ENCODE measurements at regions not wholly inside any gene's neighbourhood (a gene's known extent, or its start where the extent isn't known, plus 50 kb on each side); places are given as distances from the start of the nearest gene placed in this dataset.
"Not testable (repeated sequence)": the region's sequence is repeated elsewhere in the genome, so short reads cannot be mapped to it uniquely, and the experiment has no call there.

DNA sequence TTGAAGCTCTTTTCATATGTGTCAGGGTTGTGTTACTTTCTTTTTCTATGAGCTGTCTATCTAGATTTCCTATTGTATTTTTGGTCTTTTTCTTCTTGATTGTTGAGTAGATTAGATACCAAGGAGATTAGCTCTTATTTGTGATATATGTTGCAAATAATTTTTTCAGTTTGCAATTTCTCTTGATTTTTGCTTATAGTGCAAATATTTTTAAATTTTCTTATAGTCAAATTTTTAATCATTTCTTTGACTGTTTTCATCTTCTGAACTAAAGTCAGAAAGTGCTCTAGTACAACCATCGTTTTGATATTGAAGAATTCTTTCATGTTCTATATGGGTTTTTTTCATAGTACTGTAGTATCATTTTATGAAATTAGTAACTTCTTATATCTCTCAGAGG lies 193.7 kb downstream of the OSTF1 start:
- no peak for DNase-seq (ENCODE audit: low read depth in 2 of 2)

DNA sequence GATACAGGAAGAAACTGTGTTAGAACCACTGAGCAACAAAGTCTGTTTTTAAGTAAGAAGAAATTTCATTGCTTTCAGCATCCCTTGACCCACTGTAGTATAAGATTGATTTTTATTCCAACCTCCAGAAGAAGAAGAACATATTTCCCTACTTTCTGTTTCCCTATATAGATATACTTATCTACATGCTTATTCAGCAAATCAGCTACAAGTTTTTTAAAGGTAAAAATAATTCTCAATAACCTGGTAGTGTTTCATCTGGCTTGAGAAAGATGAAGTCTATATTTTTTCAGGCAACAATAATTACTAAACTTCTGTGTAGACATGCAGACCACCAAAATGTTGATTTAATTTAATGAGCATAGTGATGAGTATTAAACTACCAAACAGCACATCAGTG lies 201.0 kb downstream of the OSTF1 start:
- no peak for DNase-seq (ENCODE audit: low read depth in 2 of 2)

DNA sequence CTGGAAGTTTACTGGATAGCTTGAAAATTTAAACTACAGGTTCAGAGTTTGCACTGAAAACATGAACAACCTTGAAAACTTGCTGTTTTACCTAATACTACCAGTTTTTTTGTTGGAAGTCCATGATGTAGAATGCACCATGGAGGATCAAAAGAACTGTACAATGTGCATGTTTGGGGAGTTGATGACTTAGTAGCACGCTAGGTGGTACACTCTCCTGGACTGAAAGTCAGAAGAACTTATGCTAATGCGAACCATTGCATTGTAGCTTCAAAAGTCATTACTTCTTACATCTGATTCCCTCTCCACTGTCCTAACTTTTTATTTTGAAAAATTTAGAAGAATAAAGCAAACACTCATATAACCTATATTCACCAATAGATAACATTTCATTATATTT lies 211.0 kb downstream of the OSTF1 start:
- DNase-seq (ENCODE audit: low read depth in 2 of 2), result no peak

DNA sequence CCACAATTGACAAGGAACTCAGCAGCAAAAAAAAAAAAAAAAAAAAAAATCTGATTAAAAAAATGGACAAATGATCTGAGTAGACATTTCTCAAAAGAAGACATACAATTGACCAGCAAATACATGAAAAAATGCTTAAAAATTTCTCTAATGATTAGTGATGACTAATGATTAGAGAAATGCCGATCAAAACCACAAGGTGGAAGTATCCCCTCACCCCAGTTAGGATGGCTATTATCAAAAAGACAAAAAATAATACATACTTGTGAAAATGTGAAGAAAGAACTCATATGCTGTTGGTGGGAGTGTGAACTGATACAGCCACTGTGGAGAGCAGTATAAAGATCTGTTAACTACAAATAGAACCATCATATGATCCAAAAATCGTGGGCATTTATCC lies 245.3 kb downstream of the OSTF1 start:
- no peak for DNase-seq (ENCODE audit: low read depth in 2 of 2)

DNA sequence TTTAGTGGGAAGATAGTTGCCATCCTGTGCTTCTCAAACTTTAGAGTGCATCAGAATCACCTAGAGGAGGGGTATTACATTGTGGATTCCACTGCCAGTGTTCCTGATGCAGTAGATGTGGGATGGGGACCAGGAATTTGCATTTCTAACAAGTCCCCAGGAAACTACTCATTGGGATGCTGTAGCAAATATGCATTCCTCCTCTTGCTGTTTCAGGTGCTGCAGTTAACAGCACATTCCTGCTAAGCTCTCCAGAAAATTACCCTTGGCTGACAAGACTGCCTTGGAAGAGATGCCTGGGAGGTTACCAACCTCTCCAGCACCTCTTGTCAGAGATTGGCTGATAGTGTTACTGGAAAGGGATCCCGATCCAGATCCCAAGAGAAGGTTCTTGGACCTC lies 270.5 kb downstream of the OSTF1 start:
- no peak for DNase-seq (ENCODE audit: low read depth in 2 of 2)

DNA sequence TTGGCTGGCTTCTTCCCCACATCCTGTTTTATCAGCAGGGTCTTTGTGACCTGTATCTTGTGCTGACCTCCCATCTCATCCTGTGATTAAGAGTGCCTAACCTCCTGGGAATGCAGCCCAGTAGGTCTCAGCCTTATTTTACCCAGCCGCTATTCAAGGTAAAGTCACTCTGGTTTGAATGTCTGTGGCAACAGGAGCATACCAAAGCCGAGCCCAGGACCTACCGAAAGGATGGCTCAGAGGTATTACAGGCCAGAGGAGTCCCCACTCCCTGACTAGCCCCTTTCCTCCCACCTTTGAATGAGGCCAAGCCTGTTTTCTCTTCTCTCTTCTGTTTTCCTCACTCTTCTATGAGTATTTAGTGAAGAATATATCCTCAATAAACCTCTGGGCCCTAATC lies 271.3 kb downstream of the OSTF1 start:
- DNase-seq (ENCODE audit: low read depth in 2 of 2), result no peak

DNA sequence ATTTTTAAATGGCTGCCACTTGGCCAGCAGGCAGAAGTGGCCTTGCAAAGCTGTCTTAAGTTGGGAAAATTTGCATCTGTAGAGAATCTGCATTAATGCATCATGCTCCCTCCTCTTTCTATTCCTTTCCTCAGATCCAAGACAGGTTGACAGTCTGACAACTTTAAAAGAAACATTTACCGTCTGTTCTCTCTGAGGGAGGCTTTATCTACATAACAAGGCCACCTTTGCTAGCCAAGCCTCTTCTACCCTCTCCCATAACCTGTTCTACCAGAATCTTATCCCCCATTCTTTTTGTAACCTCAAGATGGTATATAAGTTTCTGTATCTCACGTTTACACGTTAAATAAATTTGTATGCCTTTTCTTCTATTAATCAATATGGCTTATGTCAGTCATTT lies 271.9 kb downstream of the OSTF1 start:
- no peak for DNase-seq (ENCODE audit: low read depth in 2 of 2)

DNA sequence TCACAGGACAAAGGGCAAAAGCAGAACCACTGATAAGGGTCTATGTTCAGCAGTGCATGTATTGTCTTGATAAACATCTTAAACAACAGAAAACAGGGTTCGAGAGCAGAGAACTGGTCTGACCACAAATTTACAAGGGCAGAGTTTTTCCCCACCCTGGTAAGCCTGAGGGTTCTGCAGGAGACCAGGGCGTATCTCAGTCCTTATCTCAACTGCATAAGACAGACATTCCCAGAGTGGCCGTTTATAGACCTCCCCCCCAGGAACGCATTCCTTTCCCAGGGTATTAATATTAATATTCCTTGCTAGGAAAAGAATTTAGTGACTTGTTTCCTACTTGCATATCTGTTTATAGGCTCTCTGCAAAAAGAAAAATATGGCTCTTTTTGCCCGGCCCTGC lies 274.1 kb downstream of the OSTF1 start:
- DNase-seq (ENCODE audit: low read depth in 2 of 2), result not testable (repeated sequence)

DNA sequence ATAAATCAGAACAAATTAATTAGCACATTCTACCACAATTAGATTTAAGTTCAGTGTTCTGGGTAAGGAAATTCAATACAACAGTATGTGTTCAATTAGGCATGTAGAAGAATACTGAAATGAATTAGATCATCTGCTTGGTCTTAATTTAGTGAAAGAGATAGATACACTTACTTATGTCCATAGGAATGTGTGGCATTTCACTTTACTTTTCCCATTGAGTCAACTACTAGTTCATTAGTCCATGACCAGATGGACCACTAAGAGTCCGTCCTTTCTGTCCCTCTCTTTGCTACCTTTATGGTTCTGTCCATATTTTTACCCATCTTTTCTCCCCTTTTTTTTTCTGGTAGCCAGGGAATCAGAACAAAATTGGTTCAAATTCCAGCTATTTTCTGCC lies 276.9 kb downstream of the OSTF1 start:
- DNase-seq (ENCODE audit: low read depth in 2 of 2), result no peak

DNA sequence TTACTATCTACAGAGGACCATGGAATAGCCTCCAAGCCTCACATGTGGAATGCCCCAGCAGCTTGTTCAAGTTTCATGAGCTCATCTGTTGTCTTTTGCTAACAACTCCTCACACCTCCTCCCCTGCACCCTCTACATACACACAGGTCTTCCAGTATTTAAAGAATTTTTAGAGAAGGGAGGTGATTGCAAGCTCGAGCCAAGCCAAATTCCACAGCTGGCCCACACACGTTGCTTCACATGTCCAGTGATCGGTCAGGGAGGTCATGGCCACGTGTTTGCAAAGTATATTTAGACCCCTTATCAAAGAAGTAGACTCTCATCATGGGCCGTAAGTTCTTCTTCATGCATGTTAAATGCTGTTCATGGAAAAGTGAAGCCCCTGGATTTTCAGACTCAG lies 281.7 kb downstream of the OSTF1 start:
- no peak for DNase-seq (ENCODE audit: low read depth in 2 of 2)

DNA sequence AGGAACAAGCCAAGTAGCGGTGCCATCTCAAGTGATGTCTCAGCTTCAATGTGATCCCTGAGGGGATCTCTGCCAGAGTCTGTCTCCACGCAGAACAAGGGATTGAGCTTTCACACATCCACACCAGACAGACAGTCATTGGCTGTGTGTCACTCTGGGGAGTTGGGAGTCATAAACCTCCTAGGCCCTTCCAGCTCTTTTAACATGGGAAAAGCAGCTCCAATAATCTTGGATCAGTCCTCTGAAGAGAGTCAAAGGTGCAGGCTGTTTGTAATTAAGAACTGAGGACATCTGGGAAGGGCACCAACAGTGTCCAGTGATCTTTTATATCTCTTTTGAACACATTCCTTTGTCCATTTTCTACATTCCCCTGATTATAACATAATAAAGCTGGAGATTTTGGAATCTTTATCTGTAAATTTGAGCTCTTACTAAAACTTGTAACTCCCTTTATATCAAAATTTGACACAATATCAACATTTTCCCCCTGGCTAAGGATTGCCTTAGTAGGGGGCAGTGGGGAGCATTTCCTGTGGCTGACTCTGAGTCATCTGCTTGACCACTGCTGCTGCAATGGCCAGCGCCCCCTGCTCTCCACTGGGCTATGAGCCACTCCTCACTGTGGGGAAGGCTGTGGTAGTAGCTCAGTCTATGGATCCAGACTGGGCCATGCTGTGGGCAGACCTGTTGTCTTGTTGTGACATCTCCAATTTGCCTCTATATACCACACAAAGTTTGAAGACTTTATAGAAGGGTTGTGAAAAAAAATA lies 284.4 kb downstream of the OSTF1 start:
- no peak for DNase-seq (ENCODE audit: low read depth in 2 of 2)

DNA sequence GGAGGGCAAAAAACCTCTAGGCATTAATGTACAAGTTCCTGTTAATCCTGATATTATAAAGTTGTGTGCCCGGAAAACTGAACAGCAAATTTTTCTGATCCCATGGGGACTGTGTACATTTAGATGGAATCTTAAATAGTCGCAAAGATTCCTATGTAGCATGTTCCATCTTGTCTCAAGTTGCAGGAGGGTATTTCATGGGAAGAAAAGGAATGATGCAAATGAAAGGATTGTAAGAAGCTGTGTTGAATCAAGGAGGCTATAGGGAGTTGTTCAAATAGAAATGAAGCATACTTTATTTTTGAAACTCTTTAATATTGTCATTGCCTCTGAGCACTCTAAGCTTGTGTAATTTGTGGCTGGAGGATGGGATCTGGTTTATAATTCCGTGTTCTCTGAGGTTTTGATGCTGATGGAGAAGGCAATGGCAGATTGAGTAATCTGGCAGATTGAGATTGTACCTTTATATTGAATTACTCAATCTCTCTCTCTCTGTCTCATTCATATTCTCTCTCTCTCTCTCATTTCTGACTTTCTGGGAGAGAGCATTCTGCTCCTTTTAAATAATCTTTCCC lies 288.5 kb downstream of the OSTF1 start:
- DNase-seq (ENCODE audit: low read depth in 2 of 2), result no peak

DNA sequence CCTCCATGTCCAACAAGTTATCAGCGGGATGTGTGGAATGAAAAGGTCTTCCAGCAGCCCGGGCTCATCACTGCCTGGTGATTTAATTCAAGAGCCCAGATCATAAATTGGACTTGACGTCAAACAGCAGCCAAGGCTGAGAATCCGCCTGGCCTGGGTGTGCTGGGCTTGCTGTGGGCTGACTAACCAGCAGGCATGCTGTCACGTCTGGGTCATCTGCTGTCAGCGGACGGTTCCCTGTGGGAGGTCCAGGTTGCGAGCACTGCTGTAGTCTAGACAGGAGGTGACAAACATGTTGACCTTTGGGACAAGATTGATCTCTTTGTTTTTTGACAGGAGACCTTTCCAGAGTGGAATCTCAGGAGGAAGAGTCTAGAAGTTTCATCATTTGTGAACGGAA lies 289.7 kb downstream of the OSTF1 start:
- DNase-seq (ENCODE audit: low read depth in 2 of 2), result no peak

DNA sequence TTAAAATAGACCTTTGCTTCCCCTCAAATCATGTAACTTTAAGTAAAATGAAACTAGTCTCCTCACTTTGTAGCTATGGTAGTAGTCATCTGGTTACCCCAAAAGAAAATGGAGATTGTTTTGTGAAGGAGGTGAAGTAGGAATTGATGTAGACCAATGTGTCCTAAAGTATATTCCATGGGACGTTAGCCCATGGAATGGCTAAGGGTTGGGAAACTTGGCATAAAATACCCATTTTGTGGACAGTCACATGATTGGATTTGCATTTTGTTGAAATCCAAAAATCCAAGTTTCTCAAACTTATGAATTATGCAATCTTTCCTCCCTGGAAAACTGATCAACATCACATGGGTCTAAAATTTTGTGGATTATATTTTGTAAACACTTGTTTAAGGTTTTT lies 290.6 kb downstream of the OSTF1 start:
- DNase-seq (ENCODE audit: low read depth in 2 of 2), result no peak

DNA sequence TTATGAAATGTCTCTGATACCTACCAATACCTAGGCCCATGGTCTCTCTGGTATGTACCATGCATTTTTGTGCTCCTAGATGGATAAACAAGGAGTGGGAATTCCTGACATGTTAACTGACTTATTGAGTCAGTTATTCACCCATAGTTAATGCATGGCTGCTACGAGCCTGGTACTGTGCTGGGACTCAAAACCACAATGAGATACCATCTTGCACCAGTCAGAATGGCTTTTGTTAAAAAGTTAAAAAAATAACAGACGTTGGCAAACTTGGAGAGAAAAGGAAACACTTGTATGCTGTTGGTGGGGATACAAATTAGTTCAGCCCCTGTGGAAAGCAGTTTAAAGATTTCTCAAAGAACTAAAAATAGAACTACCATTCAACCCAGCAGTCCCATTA lies 293.8 kb downstream of the OSTF1 start:
- no peak for DNase-seq (ENCODE audit: low read depth in 2 of 2)

DNA sequence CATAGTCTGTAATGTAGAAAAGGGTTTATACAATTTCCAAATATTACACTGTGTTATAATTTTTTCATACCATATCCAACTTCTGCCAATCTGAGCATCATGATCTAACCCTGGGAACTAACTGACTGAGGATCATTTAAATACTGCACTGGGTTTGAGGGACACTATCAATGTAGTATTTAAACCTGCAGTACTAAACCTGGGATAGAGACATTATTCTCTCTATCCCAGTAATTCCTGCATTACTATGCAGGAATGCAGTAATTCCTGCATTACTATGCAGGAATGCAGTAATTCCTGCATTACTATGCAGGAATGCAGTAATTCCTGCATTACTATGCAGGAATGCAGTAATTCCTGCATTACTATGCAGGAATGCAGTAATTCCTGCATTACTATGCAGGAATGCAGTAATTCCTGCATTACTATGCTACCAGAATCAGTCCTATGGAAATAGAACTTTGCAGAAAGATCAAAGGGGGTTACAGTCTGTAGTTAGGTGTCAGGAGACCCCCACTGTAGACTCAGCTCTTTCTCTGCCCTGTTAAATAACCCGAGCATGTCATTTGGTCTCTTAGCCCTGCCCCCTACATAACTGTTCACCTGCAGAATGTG lies 295.2 kb downstream of the OSTF1 start:
- DNase-seq (ENCODE audit: low read depth in 2 of 2), result not testable (repeated sequence)

DNA sequence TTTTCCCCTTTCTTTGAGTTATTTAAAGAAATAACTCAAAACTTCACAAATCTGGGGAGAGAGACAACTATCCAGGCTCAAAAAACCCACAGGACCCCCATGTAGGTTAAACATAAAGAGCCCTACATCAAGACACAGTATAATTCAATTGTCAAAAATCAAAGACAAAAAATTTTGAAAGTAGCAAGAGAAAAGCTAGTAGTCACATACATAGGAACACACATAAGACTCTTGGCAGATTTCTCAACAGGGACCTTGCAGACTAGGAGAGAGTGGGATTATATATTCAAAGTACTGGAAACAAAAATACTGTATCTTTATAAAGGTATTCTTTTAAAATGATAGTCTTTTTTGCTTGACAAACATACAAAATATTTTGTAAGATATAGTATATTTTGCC lies 296.9 kb downstream of the OSTF1 start:
- no peak for DNase-seq (ENCODE audit: low read depth in 2 of 2)

DNA sequence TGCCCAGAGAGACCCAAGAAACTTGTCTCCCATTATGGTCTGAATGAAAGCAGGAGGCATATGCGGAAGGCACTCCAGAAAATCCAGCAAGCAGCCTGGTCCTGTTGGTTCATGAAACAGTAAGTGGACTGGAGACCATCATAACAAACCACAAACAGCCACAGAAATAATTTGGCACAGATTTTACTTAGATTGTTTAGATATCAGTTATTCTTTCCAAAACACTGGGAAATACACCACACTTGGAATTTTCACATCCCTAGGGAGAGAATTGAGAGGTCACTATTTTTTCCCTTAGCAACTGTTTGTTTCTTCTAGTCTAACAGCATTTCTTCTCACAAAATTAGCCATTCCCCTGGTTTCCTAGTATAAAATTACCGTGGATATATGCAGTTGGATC lies 300.8 kb downstream of the OSTF1 start:
- no peak for DNase-seq (ENCODE audit: low read depth in 2 of 2)

DNA sequence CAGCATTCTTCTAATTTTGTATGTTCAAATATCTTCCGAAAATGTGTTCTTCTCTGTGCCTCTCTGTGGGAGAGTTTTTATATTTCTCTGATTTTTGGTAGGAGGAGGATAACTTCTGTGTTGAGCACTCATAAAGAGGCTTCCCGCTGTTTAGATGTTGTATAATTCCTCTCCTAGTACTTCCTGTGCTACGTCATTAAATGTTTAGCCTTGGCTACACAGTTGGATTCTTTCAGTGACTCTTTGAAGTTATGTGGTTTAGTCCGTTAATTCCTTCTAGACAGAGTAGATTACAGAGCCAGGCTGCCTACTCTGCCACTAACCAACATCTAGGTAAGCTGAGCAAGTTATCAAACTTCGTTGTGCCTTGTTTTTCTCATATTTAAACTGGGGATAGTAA lies 302.6 kb downstream of the OSTF1 start:
- DNase-seq (ENCODE audit: low read depth in 2 of 2), result no peak

DNA sequence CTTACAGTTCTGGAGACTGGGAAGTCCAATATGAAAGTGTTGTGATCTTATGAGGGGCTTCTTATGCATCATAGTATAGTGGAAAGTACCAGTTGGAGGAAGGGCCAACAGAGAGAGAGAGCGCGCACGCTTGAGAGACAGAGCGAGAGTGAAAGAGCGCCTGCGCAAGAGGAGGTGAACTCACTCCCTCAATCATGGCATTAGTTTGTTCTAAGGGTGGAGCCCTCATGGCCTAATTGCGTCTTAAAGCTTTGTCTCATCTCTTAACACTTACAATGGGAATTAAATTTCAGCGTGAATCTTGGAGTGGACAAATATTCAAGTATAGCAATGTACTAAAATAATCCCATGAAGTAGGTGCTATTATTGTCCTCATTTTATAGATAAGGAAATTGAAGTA lies 303.2 kb downstream of the OSTF1 start:
- DNase-seq (ENCODE audit: low read depth in 2 of 2), result no peak

DNA sequence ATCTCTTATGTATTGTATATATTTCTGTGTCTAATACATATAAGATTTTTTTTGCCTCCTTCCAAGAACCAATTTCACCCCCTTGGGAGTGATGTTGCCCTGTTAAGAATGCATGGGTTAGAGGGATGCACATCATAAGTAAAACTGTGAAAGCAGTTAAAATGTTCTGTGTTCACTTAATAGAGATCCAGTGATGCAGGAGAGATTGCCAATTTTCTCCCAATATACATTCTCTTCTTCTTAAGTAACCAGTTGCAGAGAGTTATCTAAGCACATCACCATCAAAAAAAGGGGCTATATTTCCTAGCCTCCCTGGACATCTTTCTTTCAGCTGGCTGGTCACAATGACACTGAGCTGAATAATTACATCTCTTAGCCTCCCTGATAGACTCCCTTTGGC lies 307.0 kb downstream of the OSTF1 start:
- DNase-seq (ENCODE audit: low read depth in 2 of 2), result no peak

DNA sequence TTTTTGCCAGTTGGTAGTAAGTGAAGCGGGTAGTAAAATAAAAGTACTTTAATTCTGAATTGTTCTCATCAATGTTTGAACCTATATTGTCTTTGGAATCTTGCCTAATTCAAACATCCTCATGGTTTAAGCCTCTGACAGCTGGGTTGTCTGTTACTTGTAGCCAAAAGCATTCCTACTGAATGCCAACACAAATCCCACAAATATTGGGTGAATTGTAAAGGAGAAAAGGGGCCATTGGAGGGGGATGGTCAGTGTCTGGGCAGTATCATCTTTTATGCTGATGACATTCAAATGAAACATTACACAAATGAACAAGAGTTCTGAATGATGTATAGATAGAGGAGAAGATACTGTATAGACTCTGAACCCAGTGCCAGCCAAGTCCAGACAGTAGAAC lies 309.5 kb downstream of the OSTF1 start:
- no peak for DNase-seq (ENCODE audit: low read depth in 2 of 2)

DNA sequence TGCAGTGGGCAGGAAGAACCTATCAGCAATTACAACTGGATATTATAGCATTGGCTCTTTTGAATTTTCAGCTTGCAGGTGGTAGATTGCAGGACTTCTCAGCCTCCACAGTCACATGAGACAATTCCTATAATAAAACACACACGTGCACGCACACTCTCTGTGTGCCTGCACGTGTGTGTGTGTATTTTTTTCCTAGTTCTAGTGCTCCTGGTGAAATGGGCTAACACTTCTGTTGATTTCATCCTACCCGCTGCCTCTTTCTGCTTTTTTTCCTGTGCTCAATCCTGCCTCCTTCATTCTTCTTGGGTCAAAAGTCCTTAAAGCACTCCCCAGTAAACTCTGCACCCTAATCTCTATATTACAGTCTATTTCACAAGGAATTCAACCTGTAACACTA lies 320.1 kb downstream of the OSTF1 start:
- DNase-seq (ENCODE audit: low read depth in 2 of 2), result no peak

DNA sequence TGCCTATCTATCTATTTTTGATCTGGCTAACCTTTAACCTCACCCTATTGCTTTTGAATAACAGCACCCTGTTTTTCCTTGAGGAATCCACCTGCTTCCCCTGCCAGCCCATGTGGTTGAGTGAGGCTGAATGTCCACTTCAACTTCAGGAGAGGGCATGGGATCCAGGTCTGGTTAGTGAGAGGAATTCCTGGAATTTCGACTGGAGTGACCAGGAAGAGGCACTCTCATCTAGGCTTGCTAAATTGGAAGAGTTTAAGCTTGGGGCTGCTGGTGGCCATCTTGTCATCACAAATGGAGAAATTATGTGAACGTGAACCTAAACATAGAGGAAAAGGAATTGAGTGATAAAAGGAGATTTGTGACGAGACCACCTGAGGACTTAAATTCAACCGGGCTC lies 322.1 kb downstream of the OSTF1 start:
- no peak for DNase-seq (ENCODE audit: low read depth in 2 of 2)
